Brain microvascular endothelial cell (primary cell): ENCODE measurements at regions not wholly inside any gene's neighbourhood (a gene's known extent, or its start where the extent isn't known, plus 50 kb on each side); places are given as distances from the start of the nearest gene placed in this dataset.
"Not testable (repeated sequence)": the region's sequence is repeated elsewhere in the genome, so short reads cannot be mapped to it uniquely, and the experiment has no call there.

ENCODE experiments used
- DNase-seq: peaks from one replicate; pipeline ENCODE4 v3.0.0-alpha.2; 2020
- H3K27ac ChIP-seq: fragments of 250-450 bp; sonication (Bioruptor Pico); 2 replicates; pipeline ENCODE4 v1.5.1; 2020; ENCODE audit warnings: mild to moderate bottlenecking, moderate library complexity
- H3K27me3 ChIP-seq: fragments of 250-450 bp; sonication (Bioruptor Pico); replicated peaks from 2 replicates; pipeline ENCODE4 v1.5.1; 2020; ENCODE audit warnings: mild to moderate bottlenecking
- H3K36me3 ChIP-seq: fragments of 250-450 bp; sonication (Bioruptor Pico); replicated peaks from 2 replicates; pipeline ENCODE4 v1.5.1; 2020; ENCODE audit warnings: mild to moderate bottlenecking
- H3K4me3 ChIP-seq: 2 replicates; pipeline ENCODE4 v1.5.1; 2011; ENCODE audit warnings: low read depth, mild to moderate bottlenecking, control low read depth, low read length, moderate library complexity
- in situ Hi-C: cut with HindIII; loops from 2 replicates; pipeline ENCODE4 v1.10.0; 2017; ENCODE audit warnings: low sequenced_read_pairs, low pct_ligation_motif_present
- TF ChIP-seq, protein P1 (sequence below): IDR thresholded peaks from 2 replicates; pipeline ENCODE4 v1.5.1; 2011; ENCODE audit warnings: low read depth, mild to moderate bottlenecking, moderate library complexity, low read length, control low read depth, inconsistent platforms; ENCODE audit errors: missing control alignments

DNA sequence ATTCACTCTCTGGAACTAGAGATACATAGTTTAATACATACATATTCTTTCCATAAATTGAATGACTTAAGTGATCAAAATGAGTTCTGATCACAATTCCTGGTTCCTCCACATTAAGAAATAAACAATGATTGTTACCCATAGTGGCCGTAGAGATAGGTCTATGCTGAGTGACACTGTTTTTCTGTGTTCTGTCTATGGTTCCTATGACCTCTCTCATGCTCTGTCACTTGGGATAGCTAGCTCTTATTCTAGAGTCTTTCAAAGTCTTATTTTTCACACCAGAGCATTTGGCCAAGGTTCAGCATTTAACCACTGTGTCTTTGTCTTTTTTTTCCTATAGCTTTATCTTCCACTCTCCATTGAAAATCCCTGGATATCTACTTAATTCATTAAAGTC lies 132.4 kb downstream of the GOLGA6L6 start:
- no peak overlapping the region for H3K27ac ChIP-seq
- H3K27me3 ChIP-seq, result no peaks in the 10 kb centered on the region
- in situ Hi-C loops, result no loop called here
- H3K36me3 ChIP-seq, result no peaks in the 10 kb centered on the region
- no peak for DNase-seq
- TF ChIP-seq, protein P1, sequence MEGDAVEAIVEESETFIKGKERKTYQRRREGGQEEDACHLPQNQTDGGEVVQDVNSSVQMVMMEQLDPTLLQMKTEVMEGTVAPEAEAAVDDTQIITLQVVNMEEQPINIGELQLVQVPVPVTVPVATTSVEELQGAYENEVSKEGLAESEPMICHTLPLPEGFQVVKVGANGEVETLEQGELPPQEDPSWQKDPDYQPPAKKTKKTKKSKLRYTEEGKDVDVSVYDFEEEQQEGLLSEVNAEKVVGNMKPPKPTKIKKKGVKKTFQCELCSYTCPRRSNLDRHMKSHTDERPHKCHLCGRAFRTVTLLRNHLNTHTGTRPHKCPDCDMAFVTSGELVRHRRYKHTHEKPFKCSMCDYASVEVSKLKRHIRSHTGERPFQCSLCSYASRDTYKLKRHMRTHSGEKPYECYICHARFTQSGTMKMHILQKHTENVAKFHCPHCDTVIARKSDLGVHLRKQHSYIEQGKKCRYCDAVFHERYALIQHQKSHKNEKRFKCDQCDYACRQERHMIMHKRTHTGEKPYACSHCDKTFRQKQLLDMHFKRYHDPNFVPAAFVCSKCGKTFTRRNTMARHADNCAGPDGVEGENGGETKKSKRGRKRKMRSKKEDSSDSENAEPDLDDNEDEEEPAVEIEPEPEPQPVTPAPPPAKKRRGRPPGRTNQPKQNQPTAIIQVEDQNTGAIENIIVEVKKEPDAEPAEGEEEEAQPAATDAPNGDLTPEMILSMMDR, result no peak
- no peak overlapping the region for H3K4me3 ChIP-seq

GRCh38 chr15:20407553-20407952 lies 134.0 kb downstream of the GOLGA6L6 start:
- in situ Hi-C loops, result no loop called here
- no peaks in the 10 kb centered on the region for H3K27me3 ChIP-seq

DNA sequence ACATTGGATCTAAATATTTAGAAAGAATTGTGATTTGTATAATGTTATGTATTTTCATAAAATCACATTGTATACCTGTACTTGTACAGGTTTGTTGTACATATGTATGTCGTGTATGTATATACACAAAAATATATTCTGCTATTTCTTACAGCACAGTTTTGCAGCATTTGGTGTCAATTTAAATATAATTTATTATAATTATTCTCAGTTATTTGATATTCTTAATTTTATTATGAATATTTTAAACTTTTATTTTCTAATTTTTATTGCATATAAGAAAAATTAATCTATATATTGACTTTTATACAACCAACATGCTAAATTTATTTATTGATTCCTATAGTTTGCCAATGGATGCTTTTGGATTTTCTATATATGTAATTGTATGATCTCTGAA lies 137.0 kb downstream of the GOLGA6L6 start:
- H3K27me3 ChIP-seq, in situ Hi-C loops, H3K36me3 ChIP-seq, DNase-seq, H3K4me3 ChIP-seq, H3K27ac ChIP-seq: not testable (repeated sequence)

More at GRCh38 chr15:20407553-20407952, 134.0 kb downstream of the GOLGA6L6 start:
- no peak for DNase-seq
- Histone ChIP-seq H3K4me3 (no peak overlapping the region), H3K36me3 (no peaks in the 10 kb centered on the region), H3K27ac (no peak overlapping the region)
- TF ChIP-seq, protein P1, result no peak

DNA sequence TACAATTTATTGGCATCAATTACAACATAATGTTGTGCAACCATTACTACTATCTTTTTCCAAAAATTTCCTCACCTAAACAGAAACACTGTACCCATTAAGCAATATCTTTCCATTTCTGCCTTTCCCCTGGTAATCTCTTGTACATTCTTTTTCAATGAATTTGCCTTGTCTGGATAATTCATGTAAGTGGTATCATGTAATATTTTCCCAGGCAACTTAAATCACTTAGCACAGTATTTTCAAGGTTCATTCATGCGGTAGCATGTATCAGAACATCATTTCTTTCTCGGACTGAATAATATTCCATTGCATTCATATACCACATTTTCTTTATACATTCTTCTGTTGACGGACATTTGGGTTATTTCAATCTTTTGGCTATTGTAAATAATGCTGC lies 139.0 kb downstream of the GOLGA6L6 start:
- H3K27ac ChIP-seq, H3K27me3 ChIP-seq, H3K4me3 ChIP-seq, in situ Hi-C loops, DNase-seq, H3K36me3 ChIP-seq: not testable (repeated sequence)

- H3K27ac ChIP-seq, H3K4me3 ChIP-seq, DNase-seq, in situ Hi-C loops, H3K36me3 ChIP-seq, H3K27me3 ChIP-seq: not testable (repeated sequence)
Observed at GRCh38 chr15:20401058-20401457, 140.5 kb downstream of the GOLGA6L6 start.

- in situ Hi-C loops, DNase-seq, H3K36me3 ChIP-seq, H3K4me3 ChIP-seq, H3K27me3 ChIP-seq, H3K27ac ChIP-seq: not testable (repeated sequence)
Observed at GRCh38 chr15:20398680-20399079, 142.9 kb downstream of the GOLGA6L6 start.

DNA sequence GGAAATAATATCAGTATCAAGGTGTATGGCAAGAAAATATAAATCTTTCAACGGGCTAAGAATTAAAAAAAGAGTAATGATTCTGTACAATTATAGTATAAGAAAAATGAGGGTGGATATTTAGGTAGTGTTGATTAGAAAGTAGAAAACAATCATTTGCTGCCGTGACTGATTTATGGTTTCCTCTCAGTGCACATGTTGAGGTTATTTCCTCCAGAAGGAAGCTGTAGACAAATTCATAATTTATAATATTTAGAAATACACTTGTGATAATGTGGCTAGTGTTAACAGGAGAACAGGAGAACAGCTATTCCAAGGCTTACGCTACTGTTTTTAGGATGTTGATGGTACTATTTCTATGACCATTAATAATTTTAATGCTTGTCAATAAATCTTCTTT lies 153.4 kb downstream of the GOLGA6L6 start:
- DNase-seq, result not testable (repeated sequence)

DNA sequence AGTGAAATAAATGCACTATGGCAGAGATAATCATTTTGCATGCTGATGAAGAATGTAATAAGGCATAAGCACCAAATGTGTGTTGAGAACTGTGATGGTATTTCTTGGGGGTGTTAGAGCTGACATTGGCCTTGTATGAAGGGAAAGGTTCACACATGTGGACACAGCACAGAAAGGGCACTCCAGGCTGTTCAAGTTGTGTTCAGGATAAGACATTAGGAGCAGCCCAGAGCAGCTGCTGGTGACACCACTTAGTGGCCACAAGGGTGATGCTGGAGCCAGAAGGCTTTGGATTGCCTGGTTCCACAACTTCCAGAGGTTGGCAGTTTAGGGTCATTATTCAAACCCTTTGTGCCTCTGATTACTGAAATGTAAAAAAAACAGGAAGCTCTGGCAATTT lies 155.4 kb downstream of the GOLGA6L6 start:
- no peak for DNase-seq
- in situ Hi-C loops, result no loop called here
- H3K4me3 ChIP-seq, result no peak overlapping the region
- no peaks in the 10 kb centered on the region for H3K36me3 ChIP-seq
- TF ChIP-seq, protein P1, result no peak
- H3K27me3 ChIP-seq, result no peaks in the 10 kb centered on the region
- H3K27ac ChIP-seq, result no peak overlapping the region

More for the DNA sequence above, 153.4 kb downstream of the GOLGA6L6 start:
- H3K4me3 ChIP-seq, H3K27ac ChIP-seq, H3K27me3 ChIP-seq, in situ Hi-C loops, H3K36me3 ChIP-seq: not testable (repeated sequence)

GRCh38 chr15:20380199-20380598 lies 161.4 kb downstream of the GOLGA6L6 start:
- H3K27ac ChIP-seq, DNase-seq, H3K27me3 ChIP-seq, in situ Hi-C loops, H3K36me3 ChIP-seq, H3K4me3 ChIP-seq: not testable (repeated sequence)
